A673 (cell line): ENCODE measurements at regions not wholly inside any gene's neighbourhood (a gene's known extent, or its start where the extent isn't known, plus 50 kb on each side); places are given as distances from the start of the nearest gene placed in this dataset.

ENCODE experiments used
- BruUV-seq: library from RNA; stranded (reverse); fragments of 400-500 nt; replicated peaks from 2 replicates; lab custom pipeline; 2021; lab: Mats Ljungman, UMichigan
- CTCF ChIA-PET: fragments of 300-600 bp; sonication (Branson Sonifier 250); formaldehyde crosslinking; loops from one replicate; lab custom pipeline; 2022; ENCODE audit warnings: antibody characterized with exemption; lab: Charles Lee
- POLR2A ChIA-PET: fragments of 300-600 bp; sonication (Branson Sonifier 250); formaldehyde crosslinking; loops from one replicate; lab custom pipeline; 2022; ENCODE audit warnings: antibody characterized with exemption; ENCODE audit not compliant: low non-redundant PET; lab: Charles Lee
- DNase-seq: peaks from one replicate; pipeline ENCODE4 v3.0.0-alpha.2; 2015; ENCODE audit warnings: low spot score
- H3K27ac ChIP-seq: fragments of 200-600 bp; sonication (generic); 2 replicates; pipeline ENCODE4 v1.5.1; 2016; ENCODE audit warnings: mixed run types, low read depth, mild to moderate bottlenecking, mixed read lengths, antibody characterized with exemption, low read length; ENCODE audit not compliant: poor library complexity, severe bottlenecking
- H3K27me3 ChIP-seq: fragments of 200-600 bp; sonication (generic); replicated peaks from 2 replicates; pipeline ENCODE4 v1.6.1; 2017; ENCODE audit warnings: mixed run types, low read depth, mild to moderate bottlenecking, mixed read lengths, antibody characterized with exemption, low read length; ENCODE audit not compliant: insufficient read depth, poor library complexity
- H3K36me3 ChIP-seq: fragments of 200-600 bp; sonication (generic); 2 replicates; pipeline ENCODE4 v1.6.1; 2016; ENCODE audit warnings: mixed run types, mild to moderate bottlenecking, mixed read lengths, antibody characterized with exemption, low read length; ENCODE audit not compliant: insufficient read depth, poor library complexity, severe bottlenecking
- H3K4me1 ChIP-seq: fragments of 200-600 bp; sonication (generic); 2 replicates; pipeline ENCODE4 v1.6.1; 2017; ENCODE audit warnings: mixed run types, mild to moderate bottlenecking, mixed read lengths, antibody characterized with exemption, low read length; ENCODE audit not compliant: insufficient read depth, poor library complexity, severe bottlenecking
- H3K4me3 ChIP-seq: fragments of 200-600 bp; sonication (generic); 2 replicates; pipeline ENCODE4 v1.5.1; 2016; ENCODE audit warnings: low read depth, mixed run types, mild to moderate bottlenecking, mixed read lengths, low read length; ENCODE audit not compliant: poor library complexity, severe bottlenecking
- H3K9me3 ChIP-seq: fragments of 200-600 bp; sonication (generic); 2 replicates; pipeline ENCODE4 v1.6.1; 2016; ENCODE audit warnings: mixed run types, low read depth, mild to moderate bottlenecking, mixed read lengths, antibody characterized with exemption, low read length; ENCODE audit not compliant: poor library complexity, severe bottlenecking
- CTCF ChIP-seq: fragments of 300-800, 200-600 bp; sonication (generic); conservative IDR thresholded peaks from 2 replicates; pipeline ENCODE4 v1.5.1; 2017; ENCODE audit warnings: low read depth, mild to moderate bottlenecking, antibody characterized with exemption, low read length, moderate library complexity, mixed read lengths
- EZH2 ChIP-seq: fragments of 200-600 bp; sonication (generic); IDR thresholded peaks from 2 replicates; pipeline ENCODE4 v1.6.1; 2017; ENCODE audit warnings: borderline replicate concordance, low read depth, mild to moderate bottlenecking, mixed read lengths, antibody characterized with exemption, low read length; ENCODE audit not compliant: poor library complexity, severe bottlenecking
- intact Hi-C: fragments of 100-400 bp; cut with micrococcal nuclease; formaldehyde crosslinking; loops from one replicate; pipeline ENCODE4 v1.10.0; 2022; ENCODE audit not compliant: unreplicated experiment

- no peaks in the 10 kb centered on the region for H3K4me1 ChIP-seq
- H3K27me3 ChIP-seq, result no peaks in the 10 kb centered on the region
- TF ChIP-seq CTCF (no peak), EZH2 (no peak)
- ChIA-PET POLR2A (no interaction called here), CTCF (no interaction called here)
- intact Hi-C loops, result no loop called here
- no peaks in the 10 kb centered on the region for H3K36me3 ChIP-seq
- BruUV-seq, result no TSS peak
- H3K9me3 ChIP-seq, result no peaks in the 10 kb centered on the region
- no peak overlapping the region for H3K4me3 ChIP-seq
- no peak overlapping the region for H3K27ac ChIP-seq
- DNase-seq, result no peak
These were observed 150.3 kb downstream of the UBE2E3 start for GRCh38 chr2:181130686-181131085.

GRCh38 chr2:181131584-181131983, 151.2 kb downstream of the UBE2E3 start:
- Histone ChIP-seq H3K9me3 (no peaks in the 10 kb centered on the region), H3K27ac (no peak overlapping the region), H3K4me3 (no peak overlapping the region), H3K4me1 (no peaks in the 10 kb centered on the region), H3K27me3 (no peaks in the 10 kb centered on the region), H3K36me3 (no peaks in the 10 kb centered on the region)
- intact Hi-C loops, result no loop called here
- no peak for DNase-seq
- BruUV-seq, result no TSS peak
- TF ChIP-seq EZH2 (no peak), CTCF (no peak)
- ChIA-PET CTCF (no interaction called here), POLR2A (no interaction called here)

DNA sequence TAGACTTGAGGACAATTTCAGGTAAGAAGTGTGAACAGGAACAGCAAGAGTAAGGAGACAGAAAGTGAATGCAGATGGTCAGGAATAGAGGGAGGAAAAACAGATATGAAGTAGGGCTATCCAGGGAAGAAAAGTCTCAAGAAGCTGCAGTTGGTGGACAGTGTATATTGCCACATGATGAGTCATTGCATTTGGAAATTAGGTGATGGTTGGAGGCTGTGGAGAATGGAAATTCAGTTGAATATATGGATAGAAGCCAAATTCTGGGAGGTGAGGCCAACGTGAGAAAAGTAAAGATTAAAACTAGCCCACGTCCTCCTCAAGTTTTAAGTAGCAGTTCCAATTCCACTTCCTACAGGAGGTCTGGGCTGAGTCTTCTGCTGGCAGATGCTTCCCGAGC, 158.4 kb downstream of the UBE2E3 start:
- H3K4me3 ChIP-seq, result no peak overlapping the region
- TF ChIP-seq EZH2, result no peak
- no peak for TF ChIP-seq CTCF
- H3K9me3 ChIP-seq, result no peaks in the 10 kb centered on the region
- ChIA-PET CTCF (no interaction called here), POLR2A (no interaction called here)
- BruUV-seq, result no TSS peak
- H3K4me1 ChIP-seq, result peaks cover 7% of the 10 kb centered on the region
- no peak for DNase-seq
- H3K36me3 ChIP-seq, result no peaks in the 10 kb centered on the region
- H3K27ac ChIP-seq, result no peak overlapping the region
- intact Hi-C loops, result no loop called here
- no peaks in the 10 kb centered on the region for H3K27me3 ChIP-seq
